Hematopoietic multipotent progenitor cell treated with erythropoietin and hydrocortisone succinate and interleukin-3 and kit ligand, for 4 days (in vitro differentiated cells): ENCODE measurements at regions not wholly inside any gene's neighbourhood (a gene's known extent, or its start where the extent isn't known, plus 50 kb on each side); places are given as distances from the start of the nearest gene placed in this dataset.

Source experiments
- DNase-seq: peaks from one replicate; pipeline ENCODE4 v3.0.0-alpha.2; 2015

DNA sequence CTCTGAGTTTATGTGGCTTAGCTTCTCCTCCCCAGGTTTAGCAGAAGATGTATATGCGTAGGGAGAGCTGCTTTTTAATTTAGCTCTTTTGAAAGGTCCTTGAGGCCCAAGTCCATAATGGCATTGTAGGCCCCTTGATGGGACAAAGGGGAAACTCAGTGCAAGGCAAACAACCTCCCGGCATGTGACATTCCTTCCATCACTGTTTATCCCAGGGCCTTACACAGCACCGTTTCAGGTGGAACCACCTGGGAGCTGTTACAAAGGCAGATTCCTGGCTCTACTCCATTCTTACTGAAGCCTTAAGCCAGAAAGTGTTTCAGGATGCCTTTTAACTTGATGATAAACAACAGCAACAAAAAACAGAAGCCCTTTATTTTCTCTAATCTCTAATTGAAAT, 555.4 kb downstream of the SLC4A3 start:
- no peak for DNase-seq

DNA sequence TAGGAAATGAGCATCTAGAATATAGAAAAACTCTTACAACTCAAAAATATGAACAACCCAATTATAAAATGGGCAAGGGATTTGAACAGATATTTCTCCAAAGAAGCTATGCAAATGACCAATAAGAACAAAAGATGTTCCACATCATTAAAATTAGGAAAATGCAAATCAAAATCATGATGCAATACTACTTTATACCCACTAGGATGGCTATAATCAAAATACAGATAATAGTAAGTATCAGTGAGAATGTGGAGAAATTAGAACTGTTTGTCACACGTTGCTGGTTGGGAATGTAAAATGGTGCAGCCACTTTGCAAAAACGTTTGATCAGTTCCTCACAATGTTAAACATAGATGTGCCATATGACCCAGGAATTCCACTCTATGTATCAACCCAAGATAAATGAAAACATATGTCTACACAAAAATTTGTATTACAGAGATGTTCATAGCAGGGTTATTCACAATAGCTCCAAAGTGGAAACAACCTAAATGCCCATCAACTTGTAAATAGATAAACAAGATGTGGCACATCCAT, 558.4 kb downstream of the SLC4A3 start:
- no peak for DNase-seq

DNA sequence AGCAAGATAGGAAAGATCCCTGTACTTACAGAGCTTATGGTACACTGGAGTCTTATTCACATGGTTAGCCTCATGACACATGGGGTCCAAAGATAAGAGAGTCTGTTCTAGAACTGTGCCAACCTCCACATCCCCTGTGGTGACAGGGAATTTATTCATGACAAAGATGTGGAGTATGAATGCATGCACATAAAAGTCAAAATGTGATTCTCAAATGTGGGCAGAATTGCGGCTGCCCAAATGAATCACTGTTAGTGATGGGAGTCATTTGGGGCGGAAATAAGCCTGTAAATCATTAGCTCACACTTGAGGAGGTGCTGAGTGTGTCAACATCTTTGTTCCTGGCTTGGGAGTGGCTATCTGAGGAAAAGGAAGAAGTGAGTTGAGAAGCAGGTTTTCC, 560.6 kb downstream of the SLC4A3 start:
- DNase-seq: no peak

DNA sequence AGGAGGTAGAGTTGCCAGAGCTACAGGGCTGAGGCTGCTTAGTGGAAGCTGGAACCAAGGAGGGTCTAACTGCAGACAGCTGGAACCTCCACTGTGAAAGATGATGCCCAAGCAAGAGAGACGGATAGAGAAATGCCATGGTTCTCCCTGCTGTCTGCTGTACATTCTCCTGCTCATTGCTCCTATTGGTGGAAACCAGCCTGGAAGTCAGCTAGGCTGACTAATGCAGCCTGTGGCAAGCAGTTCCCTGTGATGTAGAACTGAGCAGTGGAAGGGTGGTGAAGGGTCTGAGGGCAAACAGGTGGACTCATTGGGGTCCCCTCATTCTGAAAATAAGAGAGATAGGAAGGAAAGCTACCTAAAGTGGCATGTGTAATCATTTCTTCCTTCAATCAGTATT, 563.6 kb downstream of the SLC4A3 start:
- no peak for DNase-seq

DNA sequence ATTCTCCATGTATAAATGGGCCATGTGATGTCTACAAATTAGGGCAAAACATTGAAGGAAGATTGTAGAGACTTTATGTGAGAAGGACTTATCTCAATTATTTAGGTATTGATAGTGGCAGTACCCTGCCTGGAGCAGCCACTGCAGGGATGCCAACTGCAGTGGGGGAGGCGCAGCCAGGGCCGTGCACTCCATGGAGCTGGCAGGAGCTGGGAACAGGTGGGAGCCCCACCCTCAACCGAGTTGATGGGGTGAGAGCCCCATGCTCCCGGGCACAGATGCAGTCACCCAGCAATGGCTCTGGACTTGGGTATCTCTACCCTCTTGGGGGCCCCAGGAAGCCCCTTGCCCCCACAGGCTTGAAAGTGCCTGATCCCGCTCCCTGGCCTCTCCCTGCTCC, 564.3 kb downstream of the SLC4A3 start:
- no peak for DNase-seq

DNA sequence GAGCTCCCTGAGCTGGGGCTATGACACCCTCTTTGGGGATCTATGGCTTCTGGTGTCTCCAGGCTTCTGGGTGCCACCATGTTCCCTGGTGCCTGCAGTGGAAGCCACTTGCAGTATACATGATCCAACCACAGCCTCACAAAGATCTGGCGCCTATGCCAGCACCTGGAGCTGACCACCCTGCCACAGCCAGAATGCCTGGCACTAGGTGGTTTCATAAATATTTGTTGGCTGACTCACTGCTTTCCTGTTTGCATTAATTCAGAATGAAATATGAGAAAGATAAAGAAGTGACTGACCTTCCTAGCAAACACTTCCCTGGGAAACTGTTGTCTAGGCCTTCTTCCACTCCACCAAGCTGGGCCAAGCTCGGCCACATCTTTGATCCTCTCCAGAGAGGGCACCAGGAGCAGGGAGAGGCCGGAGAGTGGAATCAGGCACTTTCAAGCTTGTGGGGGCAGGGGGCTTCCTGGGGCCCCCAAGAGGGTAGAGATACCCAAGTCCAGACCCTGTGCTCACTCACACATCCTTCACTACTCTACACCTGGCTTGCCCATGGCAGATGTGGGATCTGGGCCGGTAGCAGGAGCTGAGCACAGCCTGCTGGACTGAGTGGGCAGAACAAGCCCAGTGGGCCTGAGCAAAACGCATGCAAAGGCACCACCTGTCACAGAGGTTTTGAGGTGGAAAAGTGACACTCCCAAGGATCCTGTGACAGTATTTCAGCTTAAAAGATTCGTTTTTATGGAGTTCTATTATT, 565.7 kb downstream of the SLC4A3 start:
- DNase-seq: no peak

DNA sequence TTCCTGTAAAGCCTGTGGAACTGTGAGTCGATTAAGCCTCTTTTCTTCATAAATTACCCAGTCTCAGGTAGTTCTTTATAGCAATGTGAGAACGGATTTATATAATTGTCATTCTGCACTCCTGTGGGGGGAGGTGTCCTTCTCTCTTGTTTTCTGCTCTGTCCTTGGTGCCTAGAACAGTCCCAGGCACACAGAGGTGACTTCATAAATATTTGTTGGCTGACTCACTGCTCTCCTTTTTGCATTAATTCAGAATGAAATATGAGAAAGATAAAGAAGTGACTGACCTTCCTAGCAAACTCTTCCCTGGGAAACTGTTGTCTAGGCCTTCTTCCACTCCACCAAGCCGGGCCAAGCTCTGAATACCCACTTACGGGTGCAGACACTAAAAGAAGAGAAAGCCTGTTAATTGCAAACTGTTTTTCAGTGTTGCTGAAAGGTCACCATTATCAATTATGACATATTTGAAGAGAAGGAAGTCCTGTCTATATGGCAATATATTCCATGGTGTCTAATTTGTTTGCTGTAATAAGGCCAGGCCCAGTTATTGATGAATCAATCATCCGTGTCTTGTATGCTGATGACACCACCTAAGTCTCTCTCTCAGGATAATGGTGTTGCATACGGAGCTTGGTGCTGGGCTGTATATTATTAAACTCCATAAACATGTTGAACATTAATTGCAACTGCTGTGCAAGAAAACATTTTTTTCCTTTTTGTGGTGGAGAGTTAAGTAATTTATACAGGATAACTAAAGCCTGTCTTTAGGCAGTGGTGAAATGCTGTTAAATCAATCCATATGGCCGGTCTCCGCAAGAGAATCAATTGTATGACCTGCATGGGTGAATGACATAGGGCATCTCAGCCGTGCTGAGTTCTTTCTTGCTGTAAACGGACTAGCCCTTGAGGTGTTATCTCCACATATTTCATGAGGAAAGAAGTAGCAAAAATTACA, 567.5 kb downstream of the SLC4A3 start:
- DNase-seq: no peak

DNA sequence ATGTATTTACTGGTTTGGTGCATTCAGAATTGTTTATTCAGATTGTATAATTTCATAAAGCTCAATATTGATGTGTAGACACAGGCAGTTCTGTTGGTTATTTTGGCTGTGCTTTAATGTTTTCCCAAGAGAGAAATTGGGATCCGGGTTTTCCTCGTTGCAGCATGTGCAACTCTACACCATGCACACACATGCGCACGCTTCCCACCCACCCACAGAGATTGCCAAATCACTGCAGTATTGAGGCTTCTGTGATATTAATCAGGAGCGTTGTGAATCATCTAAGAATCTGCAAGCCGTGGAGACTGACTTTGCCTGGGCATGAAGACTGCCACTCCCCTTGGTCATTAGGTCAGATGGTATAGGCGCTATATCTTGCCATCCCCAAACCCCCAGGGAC, 571.5 kb downstream of the SLC4A3 start:
- DNase-seq: no peak

DNA sequence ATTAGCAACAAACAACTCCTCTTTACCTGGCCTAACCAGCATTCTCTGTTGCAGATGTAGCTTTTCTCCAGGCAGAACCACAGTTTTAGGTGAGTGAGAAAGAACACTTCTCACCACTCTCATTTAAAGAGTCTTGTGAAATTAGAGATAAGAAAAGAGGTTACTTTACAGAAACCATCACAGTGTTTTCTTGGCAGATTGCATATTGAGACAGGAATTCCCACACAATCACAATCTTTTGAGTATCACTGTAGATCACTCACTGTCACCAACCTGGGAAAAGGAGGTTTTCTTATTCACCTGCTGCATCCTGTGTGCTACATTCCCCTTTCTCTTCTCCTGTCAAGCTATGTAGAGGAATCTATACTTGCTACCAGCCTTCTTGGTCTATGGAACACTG, 574.6 kb downstream of the SLC4A3 start:
- no peak for DNase-seq

DNA sequence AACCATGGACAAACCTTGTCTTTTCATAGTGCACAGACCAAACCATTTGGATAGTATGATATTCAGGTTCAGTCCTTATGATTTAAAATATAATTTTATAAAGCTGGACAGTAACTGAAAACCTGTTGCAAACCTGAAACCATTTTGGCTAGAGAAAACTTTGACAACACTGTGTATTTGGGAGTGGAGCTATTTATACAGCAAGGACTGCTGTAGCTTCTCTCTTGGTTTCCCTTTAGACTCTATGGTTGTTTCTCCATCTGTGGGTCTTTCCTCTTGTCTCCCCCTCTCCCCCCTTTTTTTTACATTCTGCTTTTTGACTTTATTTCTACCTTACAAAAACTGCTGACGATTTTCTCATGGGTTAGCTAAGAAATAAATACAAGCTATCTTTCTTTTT, 581.7 kb downstream of the SLC4A3 start:
- no peak for DNase-seq

DNA sequence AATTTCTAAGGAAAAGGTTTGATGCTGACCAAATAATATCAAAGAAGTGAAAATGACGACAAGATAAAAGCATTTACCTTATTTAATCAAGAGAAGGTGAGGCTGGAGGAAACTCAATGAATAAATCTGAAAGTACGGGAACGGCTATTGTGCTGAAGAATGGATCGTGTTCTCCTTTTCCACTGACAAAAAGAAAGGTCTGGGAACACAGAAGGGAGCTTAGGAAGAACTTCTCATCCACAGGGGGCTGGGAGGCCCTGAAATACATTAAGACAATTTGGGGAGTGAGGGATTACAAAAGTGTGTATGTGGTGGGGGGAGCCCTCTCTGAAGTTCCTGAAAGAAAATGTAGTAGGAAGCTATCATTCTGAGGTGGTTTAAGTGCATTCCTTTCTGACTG, 582.3 kb downstream of the SLC4A3 start:
- DNase-seq: no peak

DNA sequence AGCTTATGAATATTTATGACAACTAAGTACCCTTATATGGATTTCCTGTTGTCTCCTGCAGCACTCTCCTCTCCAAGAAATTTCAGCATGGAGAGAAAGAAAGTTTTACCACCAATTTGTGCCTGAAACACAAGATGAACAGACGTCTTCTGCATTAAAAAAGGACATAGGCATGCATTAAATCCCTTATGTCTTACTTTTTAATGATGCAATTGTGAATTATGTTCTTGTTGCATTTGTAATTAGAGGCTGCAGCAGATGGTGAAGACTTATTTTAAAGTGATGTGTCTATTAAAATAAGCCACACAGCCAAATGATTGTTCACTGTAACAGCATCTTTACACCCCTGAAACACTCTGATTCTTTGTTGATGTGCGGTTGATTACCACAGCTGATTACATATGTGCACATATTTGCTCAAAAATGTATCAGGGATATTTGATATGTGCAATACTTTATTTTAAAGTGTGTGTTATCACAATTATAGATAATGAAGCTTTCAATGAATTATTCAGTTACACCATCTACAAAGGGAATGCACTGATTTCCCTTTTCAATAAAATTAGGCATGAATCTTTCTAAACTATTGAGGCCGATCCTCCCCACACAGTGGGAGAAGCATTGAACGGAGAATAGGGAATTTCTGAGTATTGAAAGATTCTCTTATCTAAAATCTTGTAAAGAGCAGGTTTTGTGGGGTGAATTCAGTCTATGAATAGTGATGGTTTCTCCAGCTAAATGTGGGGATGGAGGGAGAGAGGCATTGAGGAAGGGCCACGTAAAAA, 585.1 kb downstream of the SLC4A3 start:
- DNase-seq: no peak

DNA sequence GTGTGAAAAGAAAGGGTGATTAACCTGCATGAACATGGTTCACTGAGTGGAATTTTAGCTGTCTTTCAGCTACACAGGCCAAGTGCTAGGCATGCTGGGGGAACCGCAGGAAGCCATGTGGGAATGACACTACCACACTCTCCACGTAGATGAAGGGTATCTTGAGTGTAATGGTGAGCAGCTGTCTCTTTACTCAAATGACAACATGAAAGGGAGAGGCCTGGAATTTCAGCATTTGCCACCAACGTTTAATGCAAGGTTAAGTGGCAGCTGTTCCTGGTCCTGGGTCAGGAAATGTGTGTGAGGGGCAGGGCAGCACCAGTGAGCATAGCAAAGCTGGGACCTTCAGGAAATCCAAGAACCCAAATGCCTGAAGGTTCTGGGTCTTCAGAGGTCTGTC, 588.4 kb downstream of the SLC4A3 start:
- DNase-seq: no peak

DNA sequence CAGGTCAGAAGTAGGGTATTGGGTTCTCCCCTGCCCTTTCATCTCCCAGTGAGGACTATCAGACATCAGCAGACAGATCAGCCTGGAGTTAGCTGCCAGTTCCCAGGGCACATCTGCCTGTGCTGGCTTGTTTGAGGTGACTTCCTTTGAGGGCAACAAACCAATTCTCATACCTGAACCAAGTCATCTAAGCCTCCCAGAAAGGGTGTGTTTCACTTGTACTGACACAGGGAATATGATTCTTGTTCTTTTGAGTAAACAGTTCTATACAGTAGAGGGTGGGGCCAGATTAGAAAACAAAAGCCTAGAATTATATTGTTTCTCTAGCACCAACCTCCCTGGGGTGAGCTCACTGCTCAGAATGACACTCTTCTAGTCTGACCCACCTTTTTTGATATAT, 591.9 kb downstream of the SLC4A3 start:
- DNase-seq: no peak

DNA sequence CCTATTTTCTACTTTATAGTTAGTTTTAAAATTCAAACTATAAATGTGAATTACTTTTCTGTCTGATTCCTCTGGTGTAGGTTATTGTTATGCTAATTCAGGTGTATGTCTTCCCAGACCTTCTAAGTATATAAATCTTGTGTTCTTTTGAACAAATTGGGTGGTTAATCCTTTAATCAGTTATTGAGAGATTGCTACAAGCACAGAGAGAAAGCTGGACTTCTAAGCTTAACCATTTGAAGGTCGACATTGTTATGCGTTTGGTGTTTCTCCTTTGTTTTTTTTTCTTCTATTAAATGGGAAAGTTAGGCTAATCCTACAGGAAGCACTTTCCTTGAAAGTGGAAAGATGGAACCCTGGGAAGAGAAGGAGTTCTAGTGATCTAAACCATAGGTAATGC, 592.6 kb downstream of the SLC4A3 start:
- no peak for DNase-seq

DNA sequence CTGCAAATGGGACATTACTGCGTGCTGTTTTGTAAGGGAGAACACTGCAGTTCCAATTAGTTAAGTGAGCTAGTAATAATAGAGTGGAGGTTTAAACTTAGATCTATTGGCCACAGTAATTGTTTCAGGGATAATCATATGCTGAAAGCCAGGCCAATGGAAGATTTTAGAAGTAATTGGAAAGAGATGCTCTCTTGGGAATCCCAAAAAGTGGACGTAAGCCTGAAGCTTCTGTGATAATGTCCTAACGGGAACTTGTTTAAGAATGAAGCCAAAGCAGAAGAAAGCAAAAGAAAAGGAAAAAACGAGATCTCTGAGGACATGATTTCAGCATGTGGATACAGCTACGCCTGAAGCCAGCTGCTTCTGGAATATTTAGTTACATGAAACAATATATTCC, 594.6 kb downstream of the SLC4A3 start:
- no peak for DNase-seq

DNA sequence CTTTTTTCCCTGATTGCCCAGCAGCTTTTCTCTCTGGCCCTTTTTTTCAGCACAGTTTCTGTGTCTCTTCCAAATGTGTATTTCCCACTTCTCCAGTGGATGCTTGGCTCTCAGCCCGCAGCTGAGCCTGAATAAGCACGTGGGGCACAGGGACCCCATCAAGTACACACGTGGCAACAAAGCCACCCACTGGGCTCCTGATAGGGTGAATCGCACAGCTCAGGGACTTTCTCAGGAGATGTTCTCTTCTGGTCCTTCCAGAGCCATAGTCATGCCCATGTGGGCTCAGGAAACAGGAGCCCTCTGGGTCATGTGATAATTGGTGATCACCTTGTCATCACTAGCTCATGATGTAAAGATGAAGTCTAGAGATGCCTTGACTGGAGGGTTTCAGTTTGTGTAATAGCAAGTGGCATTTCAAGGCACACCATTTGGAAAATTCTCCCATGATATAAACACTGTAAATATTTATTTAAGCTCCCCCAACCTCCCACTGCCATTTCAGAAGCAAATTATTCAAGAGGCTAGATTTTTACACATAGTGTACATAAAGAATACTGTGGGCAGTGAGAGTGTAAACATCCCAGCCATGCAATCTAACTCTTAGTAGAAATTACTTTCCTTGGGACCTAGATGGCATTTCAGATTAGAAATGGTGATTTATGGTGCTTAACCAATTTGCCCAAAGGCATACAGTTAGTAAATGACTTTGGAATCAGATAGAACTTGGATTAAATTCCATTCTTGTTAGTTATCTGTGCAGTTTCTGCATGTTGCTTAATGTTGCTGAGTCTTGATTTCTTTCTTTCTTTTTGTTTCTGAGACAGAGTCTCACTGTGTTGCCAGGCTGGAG, 597.5 kb downstream of the SLC4A3 start:
- DNase-seq: no peak

DNA sequence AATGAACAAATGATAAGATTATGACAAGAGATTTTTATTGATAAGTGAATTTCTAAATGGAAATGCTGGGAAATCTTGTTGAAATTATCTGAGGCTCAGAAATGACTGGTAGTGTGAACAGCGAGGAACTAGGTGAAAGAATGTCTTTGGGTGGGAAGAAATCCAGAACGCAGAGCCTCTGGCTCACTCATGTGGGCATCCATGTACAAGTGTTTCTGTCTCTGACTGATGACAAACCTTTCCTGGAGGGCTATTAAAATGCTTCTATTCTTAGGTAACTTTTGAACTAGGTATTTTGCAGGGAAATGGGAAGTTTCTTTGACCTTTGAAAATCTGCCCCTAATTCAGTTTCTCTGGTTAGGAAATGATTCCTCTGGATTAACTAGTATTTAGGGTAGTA, 598.6 kb downstream of the SLC4A3 start:
- DNase-seq: no peak

DNA sequence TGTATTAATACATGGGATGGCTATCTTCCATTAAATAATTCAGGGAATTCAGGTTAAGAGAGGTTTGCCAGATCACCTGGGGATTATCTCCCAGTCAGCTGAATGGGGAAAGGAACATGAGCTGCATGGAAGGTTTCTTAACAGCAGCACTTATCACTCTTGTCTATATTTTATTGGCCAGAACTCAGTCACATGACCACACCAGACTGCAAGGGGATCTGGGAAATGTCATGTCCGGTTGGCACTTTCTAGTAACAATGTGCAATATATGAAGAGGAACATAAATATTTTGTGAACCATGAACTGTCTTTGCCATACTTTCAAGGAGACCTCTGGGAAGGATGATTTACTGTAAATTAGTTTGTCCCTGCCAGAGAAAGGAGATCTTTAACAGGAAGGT, 599.1 kb downstream of the SLC4A3 start:
- DNase-seq: no peak

DNA sequence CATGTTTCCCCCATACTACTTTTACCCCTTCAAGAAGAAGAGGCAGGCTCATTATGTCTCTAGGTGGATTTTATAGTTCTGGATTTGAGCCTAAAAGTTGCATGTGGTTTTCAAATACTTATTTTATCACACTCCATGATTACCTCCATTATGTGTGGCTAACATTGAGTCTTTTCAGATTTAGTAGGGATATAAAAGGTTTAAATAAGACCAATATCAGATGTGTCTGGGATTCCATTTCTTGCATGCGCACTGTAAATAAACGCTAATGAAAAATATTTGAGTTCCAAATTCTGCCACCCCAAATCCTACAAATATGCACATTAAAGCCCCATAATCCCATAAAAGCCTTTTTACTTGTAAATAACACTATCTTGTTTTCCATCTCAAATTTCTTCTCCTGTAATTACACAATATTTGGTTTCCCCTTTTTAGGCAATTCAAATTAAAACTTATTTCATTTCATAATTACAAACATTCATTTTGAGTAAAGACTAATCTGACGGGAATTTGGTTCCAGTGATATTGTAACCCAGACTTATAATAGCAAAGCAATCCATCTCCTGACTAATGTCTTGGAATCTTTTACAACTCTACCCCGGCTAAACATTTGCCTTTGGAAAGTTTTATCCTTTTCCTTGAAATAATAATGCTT, 600.0 kb downstream of the SLC4A3 start:
- DNase-seq: no peak

DNA sequence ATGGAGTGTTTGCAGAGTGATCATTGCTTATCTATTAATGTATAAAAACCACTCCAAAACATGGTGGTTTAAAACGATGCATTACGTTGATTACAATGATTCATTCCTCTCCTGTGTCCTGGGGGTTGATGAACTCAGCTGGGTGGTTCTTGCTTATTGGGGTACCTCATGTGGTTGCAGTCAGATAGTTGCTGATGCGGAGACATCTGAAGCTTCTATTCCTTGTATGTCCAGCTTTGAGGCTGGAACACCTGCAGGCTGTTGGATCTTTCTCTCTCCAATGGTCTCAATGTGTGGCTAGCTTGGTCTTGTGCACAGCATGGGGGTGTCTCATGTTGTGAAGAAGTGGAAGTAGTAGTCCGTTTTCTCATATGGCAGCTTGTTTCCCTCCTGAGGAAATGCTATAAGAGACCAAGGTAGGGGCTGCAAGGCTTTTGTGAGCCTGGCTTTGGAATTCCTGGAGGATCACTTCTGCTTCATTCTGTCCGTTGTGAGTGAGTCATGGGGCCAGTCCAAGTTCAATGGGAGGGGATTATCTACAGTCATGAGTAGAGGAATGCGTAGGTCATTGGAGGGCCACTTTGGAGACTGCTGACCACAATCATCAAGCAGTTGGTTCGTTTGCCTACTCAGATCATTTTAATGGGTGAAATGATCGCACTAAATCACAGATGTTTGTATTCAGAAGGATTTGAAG, 601.0 kb downstream of the SLC4A3 start:
- DNase-seq: no peak
